Activated CD4-positive, alpha-beta T cell treated with anti-CD3 and anti-CD28 coated beads, Interleukin-2, amount 10 ng/mL, durations not matched to agents 24 days and 14 days (primary cell): ENCODE measurements at regions not wholly inside any gene's neighbourhood (a gene's known extent, or its start where the extent isn't known, plus 50 kb on each side); places are given as distances from the start of the nearest gene placed in this dataset.

Experiments
- DNase-seq: peaks from one replicate; pipeline ENCODE4 v3.0.0; 2022
- H3K27ac Mint-ChIP-seq: one replicate; pipeline ENCODE4 v1.8.0; 2022; ENCODE audit warnings: mild to moderate bottlenecking, mixed read lengths
- H3K27me3 Mint-ChIP-seq: one replicate; pipeline ENCODE4 v1.8.0; 2022; ENCODE audit warnings: mixed read lengths
- H3K36me3 Mint-ChIP-seq: one replicate; pipeline ENCODE4 v1.8.0; 2022; ENCODE audit warnings: low read depth, mild to moderate bottlenecking, mixed read lengths
- H3K4me1 Mint-ChIP-seq: one replicate; pipeline ENCODE4 v1.8.0; 2021; ENCODE audit warnings: mixed read lengths
- H3K4me3 Mint-ChIP-seq: one replicate; pipeline ENCODE4 v1.8.0; 2022; ENCODE audit warnings: mild to moderate bottlenecking, moderate library complexity, mixed read lengths
- H3K9me3 Mint-ChIP-seq: one replicate; pipeline ENCODE4 v1.8.0; 2021; ENCODE audit warnings: mixed read lengths
- intact Hi-C: fragments of 100-400 bp; cut with micrococcal nuclease; formaldehyde crosslinking; loops from one replicate; pipeline ENCODE4 v1.15.1; 2023

DNA sequence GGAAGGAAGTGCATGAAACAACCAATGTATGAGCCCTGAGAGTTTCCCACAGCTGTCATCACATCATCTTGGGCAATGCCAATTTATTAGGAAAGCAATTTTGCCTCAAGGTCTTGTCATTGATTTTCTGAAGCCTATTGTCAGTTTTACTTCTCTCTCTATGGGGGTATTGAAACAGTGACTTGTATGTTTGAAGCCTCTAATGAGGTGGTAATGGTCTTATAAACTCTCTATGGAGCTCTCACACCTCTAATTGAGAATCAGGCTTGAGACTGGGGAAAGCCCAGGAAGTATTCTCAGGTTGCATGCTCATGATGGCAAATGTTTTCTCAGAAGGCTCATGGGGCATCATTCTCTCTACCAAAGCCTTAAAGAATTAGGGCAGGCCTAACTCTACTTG is 308.2 kb upstream of the EMCN start:
- Mint-ChIP-seq H3K4me3 (no peak overlapping the region), H3K4me1 (peaks cover 16% of the 10 kb centered on the region), H3K36me3 (no peaks in the 10 kb centered on the region), H3K27ac (no peak overlapping the region), H3K9me3 (peaks cover 7% of the 10 kb centered on the region), H3K27me3 (no peaks in the 10 kb centered on the region)
- intact Hi-C loops, result loop anchor here (10.0 kb wide), 2 partner anchors 519 to 589 kb away; partner anchors contain the start of gene PPP3CA
- no peak for DNase-seq

GRCh38 chr4:100823993-100824323 is 306.1 kb upstream of the EMCN start:
- intact Hi-C loops, result loop anchor here (1.0 to 10.0 kb wide), 6 partner anchors 198 to 732 kb away; partner anchors contain the start of gene PPP3CA
- Mint-ChIP-seq H3K36me3 (no peaks in the 10 kb centered on the region), H3K4me1 (peaks cover 19% of the 10 kb centered on the region), H3K27ac (peak overlapping the region; percentile 31), H3K4me3 (no peak overlapping the region), H3K27me3 (no peaks in the 10 kb centered on the region), H3K9me3 (no peaks in the 10 kb centered on the region)
- no peak for DNase-seq

GRCh38 chr4:100823066-100823992 is 305.5 kb upstream of the EMCN start:
- Mint-ChIP-seq H3K4me3 (no peak overlapping the region), H3K27ac (peak overlapping the region; percentile 86), H3K27me3 (no peaks in the 10 kb centered on the region), H3K36me3 (no peaks in the 10 kb centered on the region), H3K4me1 (peaks cover 19% of the 10 kb centered on the region), H3K9me3 (no peaks in the 10 kb centered on the region)
- intact Hi-C loops, result loop anchor here (1.0 to 10.0 kb wide), 6 partner anchors 199 to 731 kb away; partner anchors contain the start of gene PPP3CA
- peak; percentile 65 for DNase-seq

- Mint-ChIP-seq H3K27me3 (peaks cover 4% of the 10 kb centered on the region), H3K4me3 (no peak overlapping the region), H3K9me3 (peaks cover 1% of the 10 kb centered on the region), H3K36me3 (no peaks in the 10 kb centered on the region), H3K27ac (no peak overlapping the region), H3K4me1 (peaks cover 19% of the 10 kb centered on the region)
- intact Hi-C loops, result loop anchor here (5.0 to 10.0 kb wide), 4 partner anchors 202 to 728 kb away; partner anchors contain the start of gene PPP3CA
- DNase-seq, result no peak
These were observed 302.4 kb upstream of the EMCN start for GRCh38 chr4:100820249-100820648.

DNA sequence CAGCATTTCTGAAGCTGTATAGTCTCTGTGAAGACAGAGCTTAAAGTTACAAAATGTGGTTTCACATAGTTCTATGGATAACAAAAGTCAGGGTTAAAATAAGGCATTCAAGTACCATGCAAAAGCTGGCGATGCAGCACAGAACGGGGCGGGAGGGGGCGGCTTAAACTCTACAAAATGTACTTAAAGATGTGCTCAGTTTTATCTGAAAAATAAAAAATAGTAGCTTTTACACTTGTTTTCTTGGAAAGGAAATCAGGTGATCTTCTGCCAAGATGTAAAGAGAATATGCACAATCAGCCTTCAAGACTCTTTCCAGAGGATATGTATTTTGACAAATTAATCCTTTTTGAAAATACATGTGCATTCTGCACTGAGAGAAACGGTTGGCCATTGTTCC is 301.7 kb upstream of the EMCN start:
- H3K4me1 Mint-ChIP-seq, result peaks cover 19% of the 10 kb centered on the region
- no peaks in the 10 kb centered on the region for H3K36me3 Mint-ChIP-seq
- DNase-seq, result no peak

DNA sequence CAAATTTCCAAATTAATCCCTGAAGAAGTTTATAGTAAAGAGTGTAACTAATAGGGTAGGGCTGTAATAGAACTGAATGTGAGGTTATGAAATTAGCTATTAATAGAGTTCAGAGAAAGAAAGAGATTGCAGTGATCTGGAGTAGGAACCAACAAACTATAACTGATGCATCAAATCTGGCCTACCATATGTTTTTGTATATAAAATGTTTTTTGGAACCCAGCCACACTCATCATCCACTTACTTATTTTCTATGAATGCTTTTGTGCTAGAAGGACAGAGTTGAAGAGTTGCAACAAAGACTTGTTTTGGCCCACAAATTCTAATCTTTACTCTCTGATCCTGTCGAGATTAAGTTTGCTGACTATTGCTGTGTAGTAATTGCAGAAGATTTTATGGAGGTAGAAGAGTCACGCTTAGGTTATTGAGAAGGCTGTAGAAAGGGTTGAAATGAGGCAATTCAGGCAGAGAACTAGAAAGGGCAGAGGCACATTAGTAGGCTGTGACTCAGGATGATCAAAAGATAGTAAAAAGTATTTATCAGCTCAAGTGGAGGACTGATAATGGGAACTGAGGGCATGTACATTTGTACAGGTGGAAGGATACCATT is 298.7 kb upstream of the EMCN start:
- intact Hi-C loops, result no loop called here
- Mint-ChIP-seq H3K9me3 (peaks cover 8% of the 10 kb centered on the region), H3K27ac (no peak overlapping the region), H3K4me3 (no peak overlapping the region), H3K4me1 (peaks cover 6% of the 10 kb centered on the region), H3K27me3 (peaks cover 11% of the 10 kb centered on the region), H3K36me3 (no peaks in the 10 kb centered on the region)
- DNase-seq, result no peak

More for the DNA sequence above, 301.7 kb upstream of the EMCN start:
- H3K4me3 Mint-ChIP-seq, result no peak overlapping the region
- no peak overlapping the region for H3K27ac Mint-ChIP-seq
- peaks cover 3% of the 10 kb centered on the region for H3K9me3 Mint-ChIP-seq
- intact Hi-C loops, result no loop called here
- peaks cover 8% of the 10 kb centered on the region for H3K27me3 Mint-ChIP-seq

DNA sequence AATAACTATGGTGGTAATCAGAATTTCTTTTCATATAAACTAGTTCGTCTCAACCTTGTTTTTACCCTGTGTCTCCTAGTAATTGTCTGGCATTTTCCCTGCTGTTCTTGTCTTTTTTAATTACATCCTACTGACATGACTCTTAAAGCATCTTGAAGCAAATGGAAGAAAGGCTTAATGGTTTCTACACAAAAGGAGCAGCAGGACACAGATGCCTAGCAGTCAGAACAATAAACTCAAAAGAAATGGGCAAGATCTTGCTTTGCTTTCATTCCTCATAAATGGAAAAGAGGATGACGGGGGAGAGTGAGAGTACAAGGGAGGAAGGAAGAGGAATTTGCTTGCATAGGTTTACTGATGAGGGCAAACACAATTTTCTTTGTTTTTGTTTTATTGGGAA is 293.2 kb upstream of the EMCN start:
- H3K27ac Mint-ChIP-seq, result no peak overlapping the region
- no peaks in the 10 kb centered on the region for H3K36me3 Mint-ChIP-seq
- intact Hi-C loops, result no loop called here
- peaks cover 14% of the 10 kb centered on the region for H3K27me3 Mint-ChIP-seq
- no peak overlapping the region for H3K4me3 Mint-ChIP-seq
- DNase-seq, result no peak
- H3K4me1 Mint-ChIP-seq, result no peaks in the 10 kb centered on the region
- peaks cover 8% of the 10 kb centered on the region for H3K9me3 Mint-ChIP-seq

DNA sequence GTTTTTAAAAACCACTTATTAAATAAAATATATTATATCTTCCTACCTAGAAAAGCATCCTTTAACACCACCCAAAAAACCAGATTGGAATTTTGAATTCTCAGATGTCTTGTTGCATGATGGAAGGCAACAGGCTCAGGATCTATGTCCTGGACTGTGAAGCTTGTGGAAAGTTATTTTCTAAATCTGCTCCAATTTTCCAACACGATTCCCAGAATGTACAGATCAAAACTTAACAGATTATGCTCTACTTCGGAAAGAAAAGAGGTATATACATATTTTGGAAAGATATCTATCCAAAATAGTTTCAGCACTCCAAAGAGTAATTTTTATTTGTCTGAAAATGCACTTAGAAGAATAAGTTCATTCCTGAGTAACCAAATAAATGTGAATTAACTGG is 291.7 kb upstream of the EMCN start:
- no peak for DNase-seq
- intact Hi-C loops, result no loop called here
- no peak overlapping the region for H3K4me3 Mint-ChIP-seq
- H3K9me3 Mint-ChIP-seq, result peaks cover 5% of the 10 kb centered on the region
- no peaks in the 10 kb centered on the region for H3K4me1 Mint-ChIP-seq
- H3K36me3 Mint-ChIP-seq, result no peaks in the 10 kb centered on the region
- H3K27me3 Mint-ChIP-seq, result peaks cover 9% of the 10 kb centered on the region
- no peak overlapping the region for H3K27ac Mint-ChIP-seq

- Mint-ChIP-seq H3K4me1 (no peaks in the 10 kb centered on the region), H3K4me3 (no peak overlapping the region), H3K27me3 (peaks cover 8% of the 10 kb centered on the region), H3K9me3 (peaks cover 2% of the 10 kb centered on the region), H3K27ac (no peak overlapping the region), H3K36me3 (no peaks in the 10 kb centered on the region)
- DNase-seq, result no peak
- intact Hi-C loops, result no loop called here
These were observed 289.2 kb upstream of the EMCN start for GRCh38 chr4:100806988-100807387.

DNA sequence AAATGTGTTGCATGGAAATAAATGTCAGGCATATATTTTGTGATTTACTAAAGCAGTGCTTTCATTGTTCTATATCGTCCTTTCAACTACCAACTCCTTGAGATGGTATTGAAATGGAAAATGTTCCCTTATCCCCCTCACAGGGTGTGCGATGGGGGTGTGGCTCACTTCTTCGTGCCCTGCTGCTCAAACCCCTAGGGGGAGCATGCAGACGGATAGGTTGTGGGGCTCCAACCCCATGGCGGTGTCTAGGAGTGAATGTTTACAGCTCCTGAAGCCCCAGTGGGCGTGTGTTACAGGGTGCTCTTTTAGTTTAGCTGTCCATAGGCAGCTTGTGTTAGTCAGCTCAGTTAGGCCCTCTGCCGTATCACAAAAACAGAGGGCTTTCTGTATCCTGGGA is 287.7 kb upstream of the EMCN start:
- Mint-ChIP-seq H3K9me3 (no peaks in the 10 kb centered on the region), H3K27me3 (peaks cover 4% of the 10 kb centered on the region), H3K4me3 (no peak overlapping the region), H3K36me3 (no peaks in the 10 kb centered on the region), H3K27ac (no peak overlapping the region), H3K4me1 (no peaks in the 10 kb centered on the region)
- no peak for DNase-seq
- intact Hi-C loops, result no loop called here

GRCh38 chr4:100804576-100805360 is 286.9 kb upstream of the EMCN start:
- Mint-ChIP-seq H3K4me3 (no peak overlapping the region), H3K27me3 (peaks cover 4% of the 10 kb centered on the region), H3K36me3 (no peaks in the 10 kb centered on the region), H3K9me3 (no peaks in the 10 kb centered on the region), H3K27ac (no peak overlapping the region), H3K4me1 (no peaks in the 10 kb centered on the region)
- intact Hi-C loops, result no loop called here
- no peak for DNase-seq

DNA sequence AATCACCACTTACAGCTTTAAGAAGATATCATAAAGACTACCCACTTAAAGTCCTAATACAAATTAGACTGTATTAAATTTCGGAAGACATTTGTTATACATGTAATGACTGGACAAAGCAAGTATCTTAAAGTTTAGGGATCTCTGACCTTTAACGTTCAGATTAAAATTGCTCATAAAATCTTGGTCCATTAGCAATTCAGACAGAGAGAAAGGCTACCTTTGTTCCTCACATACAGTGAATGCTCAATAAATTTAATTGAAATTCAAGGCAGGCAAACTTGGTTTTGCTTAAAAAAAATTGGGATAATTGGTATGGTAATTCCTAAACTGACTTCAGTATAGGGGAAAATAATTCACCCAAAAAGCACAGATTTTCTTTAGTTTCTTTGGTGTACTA is 285.9 kb upstream of the EMCN start:
- Mint-ChIP-seq H3K36me3 (no peaks in the 10 kb centered on the region), H3K4me1 (no peaks in the 10 kb centered on the region), H3K27ac (no peak overlapping the region), H3K27me3 (peaks cover 4% of the 10 kb centered on the region), H3K4me3 (no peak overlapping the region), H3K9me3 (no peaks in the 10 kb centered on the region)
- no peak for DNase-seq
- intact Hi-C loops, result no loop called here

DNA sequence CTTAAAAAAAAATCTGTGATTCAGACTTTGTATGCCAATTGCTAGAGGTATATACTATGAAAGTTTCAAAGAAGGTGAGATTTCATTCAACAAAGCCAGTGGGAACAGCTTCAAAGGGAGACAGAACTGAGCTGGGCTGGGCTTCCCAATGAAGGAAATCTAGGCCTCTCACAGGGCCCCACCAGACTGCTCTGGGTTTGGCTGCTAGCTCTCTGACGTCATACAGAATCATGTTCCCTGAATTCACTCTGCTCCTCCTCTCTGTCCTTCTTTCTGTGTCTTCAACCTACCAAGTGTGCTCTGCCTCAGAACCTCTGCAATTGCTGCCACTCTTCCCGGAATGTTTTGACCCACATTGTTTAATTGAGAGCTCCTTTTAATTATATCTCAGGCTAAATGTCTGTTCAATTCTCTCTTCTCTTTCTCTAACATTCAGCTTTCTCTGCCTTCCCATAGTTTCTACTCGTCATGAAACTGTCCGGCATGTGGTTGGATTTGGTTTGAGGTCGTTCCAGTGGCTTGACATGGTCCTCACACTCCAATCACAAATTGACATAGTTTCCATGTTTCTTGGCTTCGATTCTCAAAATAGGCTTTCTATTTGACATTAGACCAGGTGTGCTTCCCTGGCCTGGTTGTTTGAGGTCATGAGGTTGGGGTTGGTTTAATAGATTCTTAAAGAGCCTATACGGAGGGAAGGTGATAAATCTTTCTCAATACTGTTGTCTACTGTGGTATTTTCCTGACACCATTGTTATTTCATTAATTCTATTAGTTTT is 282.1 kb upstream of the EMCN start:
- Mint-ChIP-seq H3K4me3 (no peak overlapping the region), H3K27me3 (peaks cover 3% of the 10 kb centered on the region), H3K36me3 (no peaks in the 10 kb centered on the region), H3K27ac (no peak overlapping the region), H3K9me3 (no peaks in the 10 kb centered on the region), H3K4me1 (no peaks in the 10 kb centered on the region)
- intact Hi-C loops, result no loop called here
- no peak for DNase-seq
